Heart left ventricle (tissue), 16 donors: ENCODE measurements at regions not wholly inside any gene's neighbourhood (a gene's known extent, or its start where the extent isn't known, plus 50 kb on each side); places are given as distances from the start of the nearest gene placed in this dataset.

Experiments
- ATAC-seq, 4 donors: fragments of 200-7000 bp; cut with Tn5 transposase; one replicate each; pipeline ENCODE4 v1.9.1; 2020 to 2022; ENCODE audit warnings: moderate library complexity in 4 of 4, mild to moderate bottlenecking in 3 of 4, moderate number of reproducible peaks in 1 of 4
- DNase-seq, 5 donors: peaks; one replicate each; pipeline ENCODE4 v3.0.0-alpha.2; 2020
- H3K27ac ChIP-seq, 12 donors: fragments of 200-600 bp; sonication (generic) in 4 of 12; one replicate each; pipeline versions ENCODE4 v1.5.0 to v1.8.0; 2016 to 2022; ENCODE audit warnings: mild to moderate bottlenecking in 2 of 12
- H3K27me3 ChIP-seq, 9 donors: fragments of 200-600 bp; sonication (generic) in 2 of 9; one replicate each; pipeline versions ENCODE4 v1.5.1 to v1.8.0; 2016 to 2022; ENCODE audit warnings: mild to moderate bottlenecking in 3 of 9
- H3K36me3 ChIP-seq, 9 donors: fragments of 200-600 bp; sonication (generic) in 2 of 9; one replicate each; pipeline versions ENCODE4 v1.5.0 to v1.8.0; 2018 to 2022; ENCODE audit warnings: mild to moderate bottlenecking in 2 of 9
- H3K4me1 ChIP-seq, 12 donors: fragments of 200-600 bp; sonication (generic) in 4 of 12; one replicate each; pipeline versions ENCODE4 v1.5.0 to v1.8.0; 2016 to 2022; ENCODE audit warnings: mild to moderate bottlenecking in 3 of 12
- H3K4me3 ChIP-seq, 12 donors: fragments of 200-600 bp; sonication (generic) in 4 of 12; one replicate each; pipeline versions ENCODE4 v1.5.0 to v1.8.0; 2017 to 2022; ENCODE audit warnings: mild to moderate bottlenecking in 9 of 12, moderate library complexity in 4 of 12
- H3K9me3 ChIP-seq, 12 donors: fragments of 200-600 bp; sonication (generic) in 4 of 12; one replicate each; pipeline versions ENCODE4 v1.5.0 to v1.8.0; 2016 to 2022; ENCODE audit warnings: mild to moderate bottlenecking in 1 of 12
- CTCF ChIP-seq, 12 donors: fragments of 200-600 bp; sonication (generic) in 4 of 12; IDR thresholded peaks; one replicate each; pipeline versions ENCODE4 v1.5.0 to v1.8.0; 2018 to 2022; ENCODE audit warnings: antibody characterized with exemption in 12 of 12, mild to moderate bottlenecking in 5 of 12
- POLR2A ChIP-seq, 2 donors: fragments of 450-650 bp; IDR thresholded peaks; one replicate each; pipeline ENCODE4 v1.6.1; 2017; ENCODE audit warnings: antibody characterized with exemption in 2 of 2, mild to moderate bottlenecking in 2 of 2, moderate library complexity in 2 of 2
- WGBS, 4 donors: extraction: QIAGEN DNeasy Blood & Tissue Kit in 2 of 4; methylation state at CpG; one replicate each; pipeline versions ENCODE4 v1.1.5 to v1.1.7; 2013 to 2018; 5-methylcytosine and 5-hydroxymethylcytosine counted together
- intact Hi-C, 10 donors: fragments of 100-400 bp; cut with DNase I; formaldehyde crosslinking; loops; one replicate each; pipeline versions ENCODE4 v1.11.1 to v1.14.2; 2022
- donor health status: ischemic (EF 13 %, LVEDD 7.1; RV severe dilation, severe dysfunction).
- donor health status: healthy with polysubstance abuse.
- donor health status: DM: no; HTN: yes; CAD: no.
- donor health status: DM: no; HTN: no; CAD: no.
- donor health status: ischemic (EF 25% LVEDD 6.9; RV normal size, moderate dysfunction).
- donor health status: ischemic (EF 25% LVEDD 5.7; RV mildly dilated, moderate dysfunction).
- donor health status: healthy.
- donor health status: DM: yes; HTN: yes; CAD: no.
- donor health status: ischemic (EF 35%, LVEDD 5.7; RV mildly dilated, moderate dysfunction).
- donor health status: nonischemic (EF 11% LVEDD 7.7; RV severe dilation, severe dysfunction).
- donor health status: DM: yes; HTN: yes; CAD: no.
- donor health status: PGD.
- donor health status: ischemic (EF 29% LVEDD 5.4; RV normal size, mild dysfunction).
- donor health status: nonischemic (EF 23%, LVEDD 6.1; RV moderate dilation, normal function).

GRCh38 chr20:58069207-58069606 lies 159.2 kb downstream of the ANKRD60 start:
- no peak for TF ChIP-seq CTCF (IDR thresholded peaks at IDR 0.05)
- H3K27ac ChIP-seq: no peak overlapping the region
- WGBS, 4 donors: 77 to 84% (median 81%) methylated on average over 12 of the region's 12 CpGs
- peaks cover 0 to 7% (median 0%) of the 10 kb centered on the region in 9 donors for H3K27me3 ChIP-seq
- ATAC-seq (no peak), DNase-seq (no peak)
- H3K4me1 ChIP-seq: peaks cover 0 to 3% (median under 1%) of the 10 kb centered on the region in 12 donors
- intact Hi-C loops: no loop called here
- H3K9me3 ChIP-seq: no peaks in the 10 kb centered on the region
- no peak overlapping the region for H3K4me3 ChIP-seq
- H3K36me3 ChIP-seq: no peaks in the 10 kb centered on the region

- WGBS, 4 donors: 62 to 68% (median 64%) methylated on average over 6 of the region's 6 CpGs
- Histone ChIP-seq H3K27ac (no peak overlapping the region), H3K36me3 (no peaks in the 10 kb centered on the region), H3K9me3 (peaks cover 0 to 23% (median 8%) of the 10 kb centered on the region in 12 donors), H3K4me3 (no peak overlapping the region), H3K4me1 (no peaks in the 10 kb centered on the region), H3K27me3 (peaks cover 0 to 7% (median 0%) of the 10 kb centered on the region in 9 donors)
- intact Hi-C loops: no loop called here
- DNase-seq (no peak), ATAC-seq (no peak)
- TF ChIP-seq CTCF (IDR thresholded peaks at IDR 0.05) (no peak), POLR2A (IDR thresholded peaks at IDR 0.05) (no peak)
These were observed 162.7 kb downstream of the ANKRD60 start for GRCh38 chr20:58065508-58066361.

GRCh38 chr20:58064411-58065010 lies 163.9 kb downstream of the ANKRD60 start:
- no peak for ATAC-seq

GRCh38 chr20:58059260-58059544 lies 169.3 kb downstream of the ANKRD60 start:
- peaks cover 0 to 12% (median 7%) of the 10 kb centered on the region in 12 donors for H3K4me1 ChIP-seq
- H3K27ac ChIP-seq: no peak overlapping the region
- TF ChIP-seq CTCF (IDR thresholded peaks at IDR 0.05): no peak
- TF ChIP-seq POLR2A (IDR thresholded peaks at IDR 0.05): no peak
- WGBS, 4 donors: 50 to 81% (median 75%) methylated on average over 1 of the region's 1 CpG
- no peaks in the 10 kb centered on the region for H3K27me3 ChIP-seq
- DNase-seq (no peak), ATAC-seq (no peak)
- intact Hi-C loops: no loop called here
- H3K9me3 ChIP-seq: peaks cover 0 to 25% (median 8%) of the 10 kb centered on the region in 12 donors
- H3K4me3 ChIP-seq: no peak overlapping the region
- H3K36me3 ChIP-seq: no peaks in the 10 kb centered on the region

More at GRCh38 chr20:58064411-58065010, 163.9 kb downstream of the ANKRD60 start:
- peaks cover 0 to 7% (median 0%) of the 10 kb centered on the region in 9 donors for H3K27me3 ChIP-seq
- no peaks in the 10 kb centered on the region for H3K4me1 ChIP-seq
- no peak for TF ChIP-seq POLR2A (IDR thresholded peaks at IDR 0.05)
- H3K36me3 ChIP-seq: no peaks in the 10 kb centered on the region
- intact Hi-C loops: no loop called here
- peaks cover 0 to 25% (median 8%) of the 10 kb centered on the region in 12 donors for H3K9me3 ChIP-seq
- DNase-seq: no peak
- 82 to 83% (median 83%) methylated on average over 5 of the region's 5 CpGs for WGBS, 4 donors
- no peak overlapping the region for H3K4me3 ChIP-seq
- no peak overlapping the region for H3K27ac ChIP-seq
